H1 (cell line): ENCODE measurements at regions not wholly inside any gene's neighbourhood (a gene's known extent, or its start where the extent isn't known, plus 50 kb on each side); places are given as distances from the start of the nearest gene placed in this dataset.

Experiments used
- GABPA ChIP-seq: IDR thresholded peaks from 2 replicates; pipeline ENCODE4 v1.6.1; 2011; ENCODE audit warnings: mild to moderate bottlenecking, low read length, moderate library complexity, borderline replicate concordance; ENCODE audit not compliant: insufficient read depth
- KDM4A ChIP-seq: IDR thresholded peaks from one replicate; pipeline ENCODE4 v1.7.1; 2012; ENCODE audit warnings: low read depth, mild to moderate bottlenecking, moderate library complexity, low read length, inconsistent platforms; ENCODE audit not compliant: severe bottlenecking
- TF ChIP-seq, protein P1 (sequence below): fragments of 300-600 bp; sonication (generic); IDR thresholded peaks from 2 replicates; pipeline ENCODE4 v1.7.1; 2012; ENCODE audit warnings: low read length, moderate library complexity, mild to moderate bottlenecking, inconsistent platforms; ENCODE audit not compliant: insufficient replicate concordance

DNA sequence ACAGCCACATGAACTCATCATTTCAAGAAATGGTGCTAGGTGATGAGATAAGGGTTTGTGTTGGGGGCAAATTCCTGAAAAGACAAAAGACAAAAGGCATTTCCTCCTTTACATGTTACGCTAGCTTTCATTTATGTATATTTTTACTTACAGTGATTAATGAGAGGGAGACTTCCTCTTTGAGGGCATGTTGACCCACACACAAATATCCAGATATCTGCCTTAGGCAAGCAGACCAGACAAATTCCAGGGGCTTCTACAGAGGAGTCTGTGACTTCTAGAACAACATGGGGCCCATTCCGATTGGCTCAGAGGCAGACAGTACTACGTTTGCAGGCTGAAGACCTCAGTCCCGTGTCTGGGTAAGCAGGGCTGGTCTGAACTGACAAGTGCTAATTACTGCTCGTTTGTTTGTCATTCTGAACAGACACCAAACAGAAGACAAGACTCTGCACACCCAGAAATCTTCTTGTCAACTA, 74.8 kb upstream of the ST6GAL2 start (continued):
- TF ChIP-seq, protein P1, sequence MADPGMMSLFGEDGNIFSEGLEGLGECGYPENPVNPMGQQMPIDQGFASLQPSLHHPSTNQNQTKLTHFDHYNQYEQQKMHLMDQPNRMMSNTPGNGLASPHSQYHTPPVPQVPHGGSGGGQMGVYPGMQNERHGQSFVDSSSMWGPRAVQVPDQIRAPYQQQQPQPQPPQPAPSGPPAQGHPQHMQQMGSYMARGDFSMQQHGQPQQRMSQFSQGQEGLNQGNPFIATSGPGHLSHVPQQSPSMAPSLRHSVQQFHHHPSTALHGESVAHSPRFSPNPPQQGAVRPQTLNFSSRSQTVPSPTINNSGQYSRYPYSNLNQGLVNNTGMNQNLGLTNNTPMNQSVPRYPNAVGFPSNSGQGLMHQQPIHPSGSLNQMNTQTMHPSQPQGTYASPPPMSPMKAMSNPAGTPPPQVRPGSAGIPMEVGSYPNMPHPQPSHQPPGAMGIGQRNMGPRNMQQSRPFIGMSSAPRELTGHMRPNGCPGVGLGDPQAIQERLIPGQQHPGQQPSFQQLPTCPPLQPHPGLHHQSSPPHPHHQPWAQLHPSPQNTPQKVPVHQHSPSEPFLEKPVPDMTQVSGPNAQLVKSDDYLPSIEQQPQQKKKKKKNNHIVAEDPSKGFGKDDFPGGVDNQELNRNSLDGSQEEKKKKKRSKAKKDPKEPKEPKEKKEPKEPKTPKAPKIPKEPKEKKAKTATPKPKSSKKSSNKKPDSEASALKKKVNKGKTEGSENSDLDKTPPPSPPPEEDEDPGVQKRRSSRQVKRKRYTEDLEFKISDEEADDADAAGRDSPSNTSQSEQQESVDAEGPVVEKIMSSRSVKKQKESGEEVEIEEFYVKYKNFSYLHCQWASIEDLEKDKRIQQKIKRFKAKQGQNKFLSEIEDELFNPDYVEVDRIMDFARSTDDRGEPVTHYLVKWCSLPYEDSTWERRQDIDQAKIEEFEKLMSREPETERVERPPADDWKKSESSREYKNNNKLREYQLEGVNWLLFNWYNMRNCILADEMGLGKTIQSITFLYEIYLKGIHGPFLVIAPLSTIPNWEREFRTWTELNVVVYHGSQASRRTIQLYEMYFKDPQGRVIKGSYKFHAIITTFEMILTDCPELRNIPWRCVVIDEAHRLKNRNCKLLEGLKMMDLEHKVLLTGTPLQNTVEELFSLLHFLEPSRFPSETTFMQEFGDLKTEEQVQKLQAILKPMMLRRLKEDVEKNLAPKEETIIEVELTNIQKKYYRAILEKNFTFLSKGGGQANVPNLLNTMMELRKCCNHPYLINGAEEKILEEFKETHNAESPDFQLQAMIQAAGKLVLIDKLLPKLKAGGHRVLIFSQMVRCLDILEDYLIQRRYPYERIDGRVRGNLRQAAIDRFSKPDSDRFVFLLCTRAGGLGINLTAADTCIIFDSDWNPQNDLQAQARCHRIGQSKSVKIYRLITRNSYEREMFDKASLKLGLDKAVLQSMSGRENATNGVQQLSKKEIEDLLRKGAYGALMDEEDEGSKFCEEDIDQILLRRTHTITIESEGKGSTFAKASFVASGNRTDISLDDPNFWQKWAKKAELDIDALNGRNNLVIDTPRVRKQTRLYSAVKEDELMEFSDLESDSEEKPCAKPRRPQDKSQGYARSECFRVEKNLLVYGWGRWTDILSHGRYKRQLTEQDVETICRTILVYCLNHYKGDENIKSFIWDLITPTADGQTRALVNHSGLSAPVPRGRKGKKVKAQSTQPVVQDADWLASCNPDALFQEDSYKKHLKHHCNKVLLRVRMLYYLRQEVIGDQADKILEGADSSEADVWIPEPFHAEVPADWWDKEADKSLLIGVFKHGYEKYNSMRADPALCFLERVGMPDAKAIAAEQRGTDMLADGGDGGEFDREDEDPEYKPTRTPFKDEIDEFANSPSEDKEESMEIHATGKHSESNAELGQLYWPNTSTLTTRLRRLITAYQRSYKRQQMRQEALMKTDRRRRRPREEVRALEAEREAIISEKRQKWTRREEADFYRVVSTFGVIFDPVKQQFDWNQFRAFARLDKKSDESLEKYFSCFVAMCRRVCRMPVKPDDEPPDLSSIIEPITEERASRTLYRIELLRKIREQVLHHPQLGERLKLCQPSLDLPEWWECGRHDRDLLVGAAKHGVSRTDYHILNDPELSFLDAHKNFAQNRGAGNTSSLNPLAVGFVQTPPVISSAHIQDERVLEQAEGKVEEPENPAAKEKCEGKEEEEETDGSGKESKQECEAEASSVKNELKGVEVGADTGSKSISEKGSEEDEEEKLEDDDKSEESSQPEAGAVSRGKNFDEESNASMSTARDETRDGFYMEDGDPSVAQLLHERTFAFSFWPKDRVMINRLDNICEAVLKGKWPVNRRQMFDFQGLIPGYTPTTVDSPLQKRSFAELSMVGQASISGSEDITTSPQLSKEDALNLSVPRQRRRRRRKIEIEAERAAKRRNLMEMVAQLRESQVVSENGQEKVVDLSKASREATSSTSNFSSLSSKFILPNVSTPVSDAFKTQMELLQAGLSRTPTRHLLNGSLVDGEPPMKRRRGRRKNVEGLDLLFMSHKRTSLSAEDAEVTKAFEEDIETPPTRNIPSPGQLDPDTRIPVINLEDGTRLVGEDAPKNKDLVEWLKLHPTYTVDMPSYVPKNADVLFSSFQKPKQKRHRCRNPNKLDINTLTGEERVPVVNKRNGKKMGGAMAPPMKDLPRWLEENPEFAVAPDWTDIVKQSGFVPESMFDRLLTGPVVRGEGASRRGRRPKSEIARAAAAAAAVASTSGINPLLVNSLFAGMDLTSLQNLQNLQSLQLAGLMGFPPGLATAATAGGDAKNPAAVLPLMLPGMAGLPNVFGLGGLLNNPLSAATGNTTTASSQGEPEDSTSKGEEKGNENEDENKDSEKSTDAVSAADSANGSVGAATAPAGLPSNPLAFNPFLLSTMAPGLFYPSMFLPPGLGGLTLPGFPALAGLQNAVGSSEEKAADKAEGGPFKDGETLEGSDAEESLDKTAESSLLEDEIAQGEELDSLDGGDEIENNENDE: no peak
- TF ChIP-seq GABPA: no peak
- no peak for TF ChIP-seq KDM4A
